T-helper 2 cell treated with Interferon-gamma antibody and Interleukin-4, amounts not matched to agents 5 μg/mL and 100 μg/mL, for 36 hours (primary cell): ENCODE measurements at regions not wholly inside any gene's neighbourhood (a gene's known extent, or its start where the extent isn't known, plus 50 kb on each side); places are given as distances from the start of the nearest gene placed in this dataset.

Source experiments
- DNase-seq: peaks from one replicate; pipeline ENCODE4 v3.0.0; 2021; ENCODE audit warnings: low spot score
- H3K27ac Mint-ChIP-seq: one replicate; pipeline ENCODE4 v1.8.0; 2021; ENCODE audit warnings: mild to moderate bottlenecking, mixed read lengths
- H3K27me3 Mint-ChIP-seq: one replicate; pipeline ENCODE4 v1.8.0; 2021; ENCODE audit warnings: low read depth, mixed read lengths
- H3K36me3 Mint-ChIP-seq: one replicate; pipeline ENCODE4 v1.8.0; 2021; ENCODE audit warnings: low read depth, mixed read lengths
- H3K4me1 Mint-ChIP-seq: one replicate; pipeline ENCODE4 v1.8.0; 2021; ENCODE audit warnings: low read depth, mixed read lengths
- H3K4me3 Mint-ChIP-seq: one replicate; pipeline ENCODE4 v1.8.0; 2022; ENCODE audit warnings: mild to moderate bottlenecking, moderate library complexity, mixed read lengths
- H3K9me3 Mint-ChIP-seq: one replicate; pipeline ENCODE4 v1.8.0; 2021; ENCODE audit warnings: mixed read lengths

DNA sequence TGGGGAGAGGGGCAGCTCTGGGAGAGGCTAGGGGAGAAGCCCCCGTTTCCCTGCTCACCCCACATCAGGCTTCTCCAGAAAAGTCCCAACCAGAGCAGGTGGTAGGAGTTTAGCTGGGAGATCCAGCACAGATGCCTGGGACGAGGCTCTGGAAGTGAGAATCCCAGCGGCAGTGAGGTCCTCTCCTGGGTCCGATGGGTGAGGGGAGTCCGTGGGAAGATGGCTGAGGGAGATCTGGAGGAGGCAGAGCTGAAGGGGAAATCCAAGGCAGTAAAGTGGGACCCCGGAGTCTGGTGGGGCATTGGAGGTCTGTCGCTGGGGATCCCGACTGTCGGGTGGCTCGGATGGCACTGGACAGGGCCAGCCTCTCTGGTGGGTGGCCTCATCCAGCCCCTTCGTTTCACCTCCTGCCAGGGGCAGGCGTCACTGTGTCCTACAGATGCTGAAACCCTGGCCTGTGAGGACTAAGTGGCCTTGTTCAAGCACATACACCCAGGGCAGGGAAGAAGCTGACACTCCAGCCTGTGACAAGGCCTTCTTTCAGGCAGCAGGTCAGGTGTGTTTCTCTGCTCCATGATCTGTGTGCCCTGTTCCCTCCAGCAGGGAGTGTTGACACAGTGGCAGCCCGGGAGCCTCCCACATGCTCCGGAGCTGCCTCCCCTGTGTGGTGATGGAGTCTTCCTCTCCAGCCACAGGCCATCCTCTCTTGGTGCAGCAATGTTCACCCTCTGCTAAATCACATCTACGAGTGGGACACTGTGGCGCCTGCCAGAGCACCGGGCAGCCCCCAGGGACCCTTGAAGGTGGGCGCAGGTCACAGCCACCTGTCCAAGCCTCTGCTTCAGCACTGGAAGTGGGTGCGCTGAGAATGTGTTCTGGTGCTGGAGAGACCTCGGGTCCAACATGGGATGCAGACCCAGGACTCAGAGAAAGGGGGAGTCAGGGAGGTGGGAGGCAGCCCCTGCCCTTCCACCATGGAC, 850.8 kb downstream of the BRD1 start:
- no peak for DNase-seq
- no peaks in the 10 kb centered on the region for H3K9me3 Mint-ChIP-seq
- no peak overlapping the region for H3K4me3 Mint-ChIP-seq
- H3K4me1 Mint-ChIP-seq, result no peaks in the 10 kb centered on the region
- no peaks in the 10 kb centered on the region for H3K27me3 Mint-ChIP-seq
- H3K36me3 Mint-ChIP-seq, result no peaks in the 10 kb centered on the region
- no peak overlapping the region for H3K27ac Mint-ChIP-seq

DNA sequence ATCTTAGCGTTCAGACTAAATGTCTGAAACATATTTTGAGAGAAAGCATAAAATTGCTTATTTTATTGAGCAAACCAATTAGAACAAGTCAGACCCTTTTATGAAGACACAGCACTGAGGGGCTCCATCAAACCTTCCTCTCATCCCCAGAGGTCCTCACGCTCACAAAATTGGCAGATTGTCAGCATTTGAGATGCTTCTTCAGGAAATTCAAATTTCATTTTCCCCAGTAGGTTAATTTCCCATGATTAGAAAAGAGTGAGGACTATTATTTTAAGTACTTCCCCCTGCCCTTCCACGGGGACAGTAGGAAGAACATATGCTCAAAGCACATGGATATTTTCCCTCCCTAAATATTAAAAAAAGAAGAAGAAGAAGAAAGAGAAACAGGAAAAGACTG, 851.8 kb downstream of the BRD1 start:
- no peak overlapping the region for H3K27ac Mint-ChIP-seq
- no peaks in the 10 kb centered on the region for H3K27me3 Mint-ChIP-seq
- no peak overlapping the region for H3K4me3 Mint-ChIP-seq
- H3K9me3 Mint-ChIP-seq, result no peaks in the 10 kb centered on the region
- DNase-seq, result no peak
- no peaks in the 10 kb centered on the region for H3K36me3 Mint-ChIP-seq
- no peaks in the 10 kb centered on the region for H3K4me1 Mint-ChIP-seq

DNA sequence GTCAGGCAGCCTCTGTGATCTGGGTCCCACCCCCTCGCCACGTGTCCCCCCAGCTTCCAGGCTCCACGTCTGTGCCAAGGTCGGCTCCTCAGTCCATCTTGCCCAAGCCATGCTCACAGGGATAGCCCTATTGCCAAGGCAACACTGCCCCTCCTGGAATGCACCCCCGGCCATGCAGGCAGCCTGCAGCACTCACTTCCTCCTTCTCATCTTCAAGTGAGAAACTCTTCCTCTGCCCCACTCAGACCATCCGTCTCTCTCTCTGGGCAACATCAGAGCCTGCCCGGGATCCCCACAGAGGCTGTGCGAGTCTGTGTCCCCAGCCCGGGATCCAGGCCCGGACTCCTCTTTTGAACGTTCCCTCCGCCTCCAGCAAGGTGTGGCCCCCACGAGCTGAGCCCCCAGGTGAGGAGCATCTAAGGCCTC, 852.3 kb downstream of the BRD1 start:
- DNase-seq, result no peak
- Mint-ChIP-seq H3K27me3 (no peaks in the 10 kb centered on the region), H3K36me3 (no peaks in the 10 kb centered on the region), H3K4me3 (no peak overlapping the region), H3K27ac (no peak overlapping the region), H3K9me3 (no peaks in the 10 kb centered on the region), H3K4me1 (no peaks in the 10 kb centered on the region)

DNA sequence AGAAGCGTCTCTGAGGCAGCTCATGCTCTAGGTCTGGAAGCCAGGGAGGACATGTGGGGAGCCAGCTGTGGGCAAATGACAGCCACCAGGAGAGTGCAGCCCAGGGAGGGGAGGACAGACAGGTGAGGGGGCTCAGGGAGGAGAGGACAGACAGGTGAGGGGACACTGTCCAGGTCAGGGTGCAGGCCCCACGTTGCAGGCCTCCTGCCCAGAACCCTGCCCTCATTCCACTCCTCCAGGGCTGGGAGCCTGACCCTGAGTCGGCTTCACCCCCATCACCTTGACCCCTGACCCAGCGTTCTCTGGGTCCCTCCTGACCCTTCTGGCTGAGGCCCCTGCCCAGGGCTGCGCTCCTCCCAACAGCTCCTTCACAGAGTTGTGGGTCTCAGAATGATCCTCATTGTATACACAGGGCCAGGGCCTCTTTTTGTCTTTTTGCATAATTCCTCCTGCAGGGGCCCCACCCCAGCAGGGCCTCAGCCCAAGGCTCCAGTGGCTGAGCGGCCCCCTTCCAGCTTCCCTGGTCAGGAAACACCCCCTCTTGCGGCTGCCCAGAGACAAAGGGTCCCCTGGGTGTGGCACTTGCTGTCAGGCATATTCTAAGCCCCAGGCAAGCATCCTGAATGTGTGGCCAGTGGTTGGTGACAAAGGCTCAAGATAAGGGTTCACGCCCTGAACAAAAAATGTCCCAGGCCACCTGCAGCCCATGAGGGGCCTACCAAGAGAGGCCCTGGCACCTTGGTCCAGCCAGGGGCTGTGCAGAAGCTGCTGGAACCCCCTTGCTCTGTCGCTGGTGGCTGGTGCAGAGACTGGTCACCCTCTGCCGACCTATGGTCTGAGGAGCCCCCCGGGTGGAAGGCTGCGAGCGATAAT, 853.0 kb downstream of the BRD1 start:
- Mint-ChIP-seq H3K27me3 (no peaks in the 10 kb centered on the region), H3K9me3 (no peaks in the 10 kb centered on the region), H3K27ac (no peak overlapping the region), H3K4me3 (no peak overlapping the region), H3K36me3 (no peaks in the 10 kb centered on the region), H3K4me1 (no peaks in the 10 kb centered on the region)
- no peak for DNase-seq

DNA sequence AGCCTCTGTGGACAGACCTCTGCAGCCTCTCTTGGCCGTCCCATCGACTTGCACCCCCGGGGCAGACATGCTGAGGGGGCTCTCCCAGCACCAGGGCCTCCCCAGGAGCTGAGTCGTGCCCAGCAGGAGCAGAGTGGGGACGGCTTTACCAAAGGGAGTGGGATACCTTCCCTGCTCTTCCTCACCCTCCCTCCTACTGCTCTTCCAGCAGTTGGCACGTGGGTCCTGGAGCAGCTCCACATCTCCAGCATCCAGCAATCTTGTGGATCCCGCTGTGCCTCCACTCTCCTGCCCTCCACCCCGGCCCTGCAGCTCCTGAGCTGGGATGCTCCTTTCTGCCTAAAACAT, 854.0 kb downstream of the BRD1 start:
- H3K9me3 Mint-ChIP-seq, result no peaks in the 10 kb centered on the region
- H3K27me3 Mint-ChIP-seq, result no peaks in the 10 kb centered on the region
- no peaks in the 10 kb centered on the region for H3K36me3 Mint-ChIP-seq
- H3K27ac Mint-ChIP-seq, result no peak overlapping the region
- DNase-seq, result no peak
- H3K4me1 Mint-ChIP-seq, result no peaks in the 10 kb centered on the region
- no peak overlapping the region for H3K4me3 Mint-ChIP-seq

DNA sequence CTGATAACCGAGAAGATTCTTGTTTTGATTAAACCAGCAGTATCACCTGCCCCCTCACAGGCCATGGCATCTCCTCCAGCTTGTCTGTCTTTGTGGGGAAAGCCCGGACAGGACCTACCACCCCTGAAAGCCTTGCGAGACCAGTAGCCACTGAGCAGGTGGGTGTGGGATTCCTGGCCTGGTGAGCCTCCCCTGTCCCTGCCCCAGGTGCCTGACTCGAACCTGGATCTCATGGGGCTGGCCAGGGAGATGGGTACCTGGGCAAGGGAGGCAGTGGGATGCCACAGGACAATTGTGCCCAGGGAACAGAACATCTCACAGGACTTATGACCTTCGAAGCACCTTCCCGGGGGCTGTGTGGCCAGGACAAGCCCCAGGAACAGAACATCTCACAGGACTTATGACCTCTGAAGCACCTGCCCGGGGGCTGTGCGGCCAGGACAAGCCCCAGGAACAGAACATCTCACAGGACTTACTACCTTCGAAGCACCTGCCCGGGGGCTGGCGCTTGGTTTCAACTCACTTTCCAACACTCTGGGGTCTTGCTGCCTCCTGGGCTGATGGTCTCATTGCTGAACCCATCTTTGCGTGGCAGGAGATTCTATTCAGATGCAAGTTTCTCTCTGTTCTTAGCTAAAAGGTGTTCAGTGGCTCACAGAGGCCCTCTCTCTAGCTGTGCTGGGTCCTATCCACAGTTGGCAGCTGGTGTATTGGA, 854.5 kb downstream of the BRD1 start:
- Mint-ChIP-seq H3K4me1 (no peaks in the 10 kb centered on the region), H3K9me3 (no peaks in the 10 kb centered on the region), H3K36me3 (no peaks in the 10 kb centered on the region), H3K4me3 (no peak overlapping the region), H3K27me3 (no peaks in the 10 kb centered on the region), H3K27ac (no peak overlapping the region)
- no peak for DNase-seq

DNA sequence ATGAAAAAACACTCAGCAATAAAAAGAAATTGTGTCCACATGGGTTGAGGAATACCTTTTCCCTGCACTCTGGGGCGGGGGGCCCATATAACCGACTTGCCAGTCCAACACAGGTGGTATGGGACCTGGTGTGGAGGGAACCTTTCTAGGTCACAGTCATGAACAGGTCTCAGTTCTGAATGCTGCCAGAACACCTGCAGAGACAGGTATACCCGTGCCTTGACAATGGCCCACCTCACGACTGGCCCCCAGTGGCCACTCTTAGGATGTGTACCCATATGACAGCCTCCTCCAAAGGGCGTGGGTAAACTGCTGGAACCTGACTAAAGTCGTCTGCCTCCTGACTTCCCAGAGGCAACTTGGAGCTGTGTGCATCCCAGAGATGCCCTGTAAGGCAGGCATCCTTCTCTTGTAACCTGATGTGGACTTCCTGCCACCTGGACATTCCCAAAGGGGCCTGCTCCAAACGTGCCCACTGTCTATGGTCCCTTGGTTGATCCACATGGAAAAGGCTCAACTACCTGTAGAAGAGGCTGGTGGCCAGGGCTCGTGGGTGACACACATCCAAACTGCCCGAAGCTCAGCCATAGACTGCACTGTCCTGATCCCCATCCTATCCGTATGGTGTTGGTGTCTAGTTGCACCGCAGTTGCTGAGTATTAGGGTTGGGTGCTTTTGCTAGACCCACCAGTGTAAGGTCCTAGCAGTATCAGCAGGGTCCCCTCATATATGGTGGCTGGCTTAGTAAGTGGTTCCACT, 859.3 kb downstream of the BRD1 start:
- no peak for DNase-seq
- H3K9me3 Mint-ChIP-seq, result no peaks in the 10 kb centered on the region
- no peaks in the 10 kb centered on the region for H3K27me3 Mint-ChIP-seq
- no peak overlapping the region for H3K27ac Mint-ChIP-seq
- H3K4me3 Mint-ChIP-seq, result no peak overlapping the region
- no peaks in the 10 kb centered on the region for H3K4me1 Mint-ChIP-seq
- H3K36me3 Mint-ChIP-seq, result no peaks in the 10 kb centered on the region

DNA sequence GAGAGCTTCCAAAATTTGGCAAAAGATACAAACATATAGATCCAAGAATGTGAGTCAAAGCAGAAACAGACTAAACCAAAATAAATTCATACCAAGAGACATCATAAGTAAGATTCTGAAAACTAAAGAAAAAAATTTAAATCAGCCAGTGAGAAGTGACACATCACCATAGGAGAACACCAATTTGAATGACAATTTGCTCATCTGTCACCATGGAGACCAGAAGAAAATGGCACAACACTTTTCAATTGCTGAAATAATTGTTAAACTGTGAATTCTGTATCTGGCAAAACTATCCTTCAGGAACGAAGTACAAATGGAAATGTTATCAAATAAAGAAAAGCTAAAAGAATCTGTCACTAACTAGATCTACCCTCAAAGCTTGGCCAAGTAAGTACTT, 864.3 kb downstream of the BRD1 start:
- Mint-ChIP-seq H3K4me1 (no peaks in the 10 kb centered on the region), H3K9me3 (no peaks in the 10 kb centered on the region), H3K36me3 (no peaks in the 10 kb centered on the region), H3K27me3 (peaks cover 2% of the 10 kb centered on the region), H3K4me3 (no peak overlapping the region), H3K27ac (no peak overlapping the region)
- DNase-seq, result no peak

DNA sequence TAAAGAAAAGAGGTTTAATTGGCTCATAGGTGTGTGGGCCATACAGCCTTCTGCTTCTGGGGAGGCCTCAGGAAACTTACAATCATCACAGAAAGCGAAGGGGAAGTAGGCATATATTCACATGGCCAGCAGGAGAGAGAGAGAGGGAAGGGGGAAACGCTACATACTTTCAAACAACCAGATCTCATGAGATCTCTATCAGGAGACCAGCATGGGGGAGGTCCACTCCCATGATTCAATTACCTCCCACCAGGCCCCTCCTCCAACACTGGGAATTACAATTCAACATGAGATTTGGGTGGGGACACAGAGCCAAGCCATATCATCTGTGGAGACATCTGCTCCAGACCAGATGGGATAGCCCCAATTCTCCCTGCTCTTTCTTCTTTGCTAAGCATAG, 866.0 kb downstream of the BRD1 start:
- no peak for DNase-seq
- H3K4me3 Mint-ChIP-seq, result no peak overlapping the region
- peaks cover 2% of the 10 kb centered on the region for H3K27me3 Mint-ChIP-seq
- no peak overlapping the region for H3K27ac Mint-ChIP-seq
- no peaks in the 10 kb centered on the region for H3K36me3 Mint-ChIP-seq
- H3K9me3 Mint-ChIP-seq, result peaks cover 4% of the 10 kb centered on the region
- H3K4me1 Mint-ChIP-seq, result no peaks in the 10 kb centered on the region

DNA sequence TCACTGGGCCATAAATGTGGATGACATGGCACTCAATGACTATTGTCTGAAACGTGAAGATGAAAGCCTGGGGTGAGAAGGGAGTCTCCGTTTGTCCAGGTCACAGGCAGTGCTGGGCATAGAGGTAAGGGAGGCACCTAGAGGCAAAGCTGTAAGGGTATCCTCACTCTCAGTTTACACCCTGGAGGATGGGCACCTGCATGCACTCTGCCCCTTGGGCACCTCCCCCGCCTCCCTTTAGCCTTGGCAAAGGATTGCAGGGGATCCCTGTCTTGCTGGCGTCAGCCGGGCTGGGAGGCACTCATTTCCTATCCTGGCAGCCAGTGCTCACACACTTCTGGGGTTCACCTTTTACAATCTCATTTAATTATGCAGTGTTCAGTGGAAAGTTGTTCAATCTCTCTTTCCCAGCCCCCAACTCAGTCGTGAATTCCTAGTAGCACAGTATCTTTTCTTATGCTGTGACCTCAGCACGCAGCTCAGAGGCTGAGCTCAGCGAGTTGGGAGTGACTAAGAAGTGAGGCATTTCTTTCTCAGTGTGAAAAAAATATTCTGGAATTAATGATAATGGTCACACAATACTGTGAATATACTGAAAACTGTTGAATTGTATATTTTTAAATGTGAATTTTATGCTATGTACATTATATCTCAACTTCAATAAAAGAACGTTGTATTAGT, 866.6 kb downstream of the BRD1 start:
- H3K4me3 Mint-ChIP-seq, result no peak overlapping the region
- H3K9me3 Mint-ChIP-seq, result peaks cover 10% of the 10 kb centered on the region
- H3K4me1 Mint-ChIP-seq, result no peaks in the 10 kb centered on the region
- no peak overlapping the region for H3K27ac Mint-ChIP-seq
- no peak for DNase-seq
- H3K36me3 Mint-ChIP-seq, result no peaks in the 10 kb centered on the region
- peaks cover 2% of the 10 kb centered on the region for H3K27me3 Mint-ChIP-seq

DNA sequence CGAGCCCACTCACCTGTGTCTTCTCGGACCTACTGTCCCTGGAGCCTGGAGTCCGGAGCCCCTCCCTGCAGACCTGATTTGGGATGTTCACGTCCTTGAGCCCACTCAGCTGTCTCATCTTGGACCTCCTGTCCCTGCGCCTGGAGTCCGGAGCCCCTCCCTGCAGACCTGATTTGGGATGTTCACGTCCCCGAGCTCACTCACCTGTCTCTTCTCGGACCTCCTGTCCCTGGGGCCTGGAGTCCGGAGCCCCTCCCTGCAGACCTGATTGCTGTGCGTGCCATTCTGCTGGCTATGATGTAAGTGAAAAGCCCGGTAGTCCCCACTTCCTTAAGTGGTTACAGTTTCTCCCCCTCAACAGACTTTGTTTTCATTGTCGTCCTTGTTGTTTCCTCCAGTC, 867.1 kb downstream of the BRD1 start:
- Mint-ChIP-seq H3K36me3 (no peaks in the 10 kb centered on the region), H3K4me1 (no peaks in the 10 kb centered on the region), H3K4me3 (no peak overlapping the region), H3K9me3 (peaks cover 10% of the 10 kb centered on the region), H3K27ac (no peak overlapping the region), H3K27me3 (peaks cover 2% of the 10 kb centered on the region)
- DNase-seq, result no peak

DNA sequence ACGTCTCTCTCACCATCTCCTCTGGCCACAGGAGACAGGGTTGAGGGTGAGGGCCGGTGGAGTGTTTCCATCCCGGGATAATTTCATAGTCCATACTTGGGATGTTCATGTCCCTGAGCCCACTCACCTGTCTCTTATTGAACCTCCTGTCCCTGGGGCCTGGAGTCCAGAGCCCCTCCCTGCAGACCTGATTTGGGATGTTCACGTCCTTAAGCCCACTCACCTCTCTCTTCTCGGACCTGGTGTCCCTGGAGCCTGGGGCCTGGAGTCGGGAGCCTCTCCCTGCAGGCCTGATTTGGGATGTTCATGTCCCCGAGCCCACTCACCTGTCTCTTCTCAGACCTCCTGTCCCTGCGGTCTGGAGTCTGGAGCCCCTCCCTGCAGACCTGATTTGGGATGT, 868.2 kb downstream of the BRD1 start:
- DNase-seq, result no peak
- Mint-ChIP-seq H3K36me3 (no peaks in the 10 kb centered on the region), H3K4me1 (no peaks in the 10 kb centered on the region), H3K9me3 (peaks cover 10% of the 10 kb centered on the region), H3K27ac (no peak overlapping the region), H3K27me3 (peaks cover 2% of the 10 kb centered on the region), H3K4me3 (no peak overlapping the region)

DNA sequence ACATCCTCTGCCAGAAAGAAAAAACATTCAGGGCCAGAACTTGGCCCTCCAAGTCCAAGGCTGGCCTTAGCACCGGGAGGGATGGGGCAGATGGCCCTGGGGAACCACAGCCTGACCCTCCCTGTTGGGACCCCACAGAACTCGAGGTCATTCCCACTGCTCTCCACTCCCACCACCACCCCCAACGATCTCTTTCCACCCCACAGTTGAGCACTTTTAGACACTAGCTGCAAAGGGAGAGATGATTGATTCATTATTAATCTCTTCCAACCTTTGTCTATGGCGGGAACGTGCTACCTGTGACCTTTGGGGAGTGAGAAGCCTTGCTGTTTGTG, 869.7 kb downstream of the BRD1 start:
- no peak for DNase-seq
- Mint-ChIP-seq H3K4me3 (no peak overlapping the region), H3K27ac (no peak overlapping the region), H3K4me1 (no peaks in the 10 kb centered on the region), H3K27me3 (no peaks in the 10 kb centered on the region), H3K9me3 (peaks cover 10% of the 10 kb centered on the region), H3K36me3 (no peaks in the 10 kb centered on the region)
